ENCODE measurements at regions not wholly inside any gene's neighbourhood (a gene's known extent, or its start where the extent isn't known, plus 50 kb on each side); places are given as distances from the start of the nearest gene placed in this dataset.

DNA sequence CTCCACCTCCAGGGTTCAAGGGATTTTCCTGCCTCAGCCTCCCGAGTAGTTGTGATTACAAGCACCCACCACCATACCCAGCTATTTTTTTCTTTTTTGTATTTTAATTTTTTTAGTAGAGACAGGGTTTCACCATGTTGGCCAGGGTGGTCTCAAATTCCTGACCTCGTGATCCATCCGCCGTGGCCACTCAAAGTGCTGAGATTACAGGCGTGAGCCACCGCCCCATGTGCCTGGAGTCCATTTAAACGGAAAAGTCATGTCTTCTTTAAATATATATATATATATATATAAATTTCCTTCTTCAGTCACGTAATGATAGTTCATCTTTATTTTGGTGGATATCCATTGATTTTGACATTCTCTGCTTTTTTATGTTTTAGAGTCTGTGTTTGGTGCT, 264.0 kb upstream of the PITX2 start:
- ChIA-PET POLR2A (no interaction called here), CTCF (ENCODE audit: unreplicated experiment) (no interaction called here)
- Histone ChIP-seq H2AFZ (ENCODE audit: low read length) (no peak overlapping the region), H3K9me2 (ENCODE audit: insufficient read depth, low read length) (no peaks in the 10 kb centered on the region), H3K4me2 (ENCODE audit: low read length) (no peak overlapping the region), H3K4me3 (ENCODE audit: low read depth, low read length, poor library complexity, severe bottlenecking) (no peak overlapping the region), H4K20me1 (ENCODE audit: insufficient read depth, low read length) (no peaks in the 10 kb centered on the region; the same call in 1 of the 2 replicates), H3K27ac (ENCODE audit: low read depth, low read length, poor library complexity, severe bottlenecking) (no peak overlapping the region), H3K4me1 (ENCODE audit: insufficient read depth, low read length, poor library complexity, severe bottlenecking) (no peaks in the 10 kb centered on the region), H3K9me3 (ENCODE audit: low read length) (no peaks in the 10 kb centered on the region), H3K36me3 (ENCODE audit: insufficient read depth, low read length) (no peaks in the 10 kb centered on the region), H3K79me2 (ENCODE audit: insufficient read depth, low read depth, low read length) (no peaks in the 10 kb centered on the region)
- TF ChIP-seq EZH2phosphoT487 (IDR thresholded peaks at IDR 0.05; ENCODE audit: borderline replicate concordance, low read depth, low read length), result no peak
- TF ChIP-seq CTCF (conservative IDR thresholded peaks at IDR 0.05; ENCODE audit: low read length), result no peak
- intact Hi-C loops (cut with micrococcal nuclease; ENCODE audit: unreplicated experiment), result no loop called here
- DNase-seq (ENCODE audit: low spot score), result no peak
- BruUV-seq (replicated peaks), result no TSS peak

GRCh38 chr4:110897784-110898183, 274.9 kb upstream of the PITX2 start:
- Histone ChIP-seq H3K4me2 (ENCODE audit: low read length) (peak overlapping the region; percentile 40), H3K4me3 (ENCODE audit: low read depth, low read length, poor library complexity, severe bottlenecking) (no peak overlapping the region), H2AFZ (ENCODE audit: low read length) (peak overlapping the region; percentile 67), H3K9me2 (ENCODE audit: insufficient read depth, low read length) (no peaks in the 10 kb centered on the region), H3K4me1 (ENCODE audit: insufficient read depth, low read length, poor library complexity, severe bottlenecking) (peaks cover 30% of the 10 kb centered on the region), H3K36me3 (ENCODE audit: insufficient read depth, low read length) (no peaks in the 10 kb centered on the region), H3K27ac (ENCODE audit: low read depth, low read length, poor library complexity, severe bottlenecking) (no peak overlapping the region), H3K79me2 (ENCODE audit: insufficient read depth, low read depth, low read length) (no peaks in the 10 kb centered on the region), H3K9me3 (ENCODE audit: low read length) (no peaks in the 10 kb centered on the region), H4K20me1 (ENCODE audit: insufficient read depth, low read length) (no peaks in the 10 kb centered on the region)
- DNase-seq (ENCODE audit: low spot score), result no peak
- TF ChIP-seq CTCF (conservative IDR thresholded peaks at IDR 0.05; ENCODE audit: low read length) (no peak), EZH2phosphoT487 (IDR thresholded peaks at IDR 0.05; ENCODE audit: borderline replicate concordance, low read depth, low read length) (no peak)
- ChIA-PET CTCF (ENCODE audit: unreplicated experiment) (no interaction called here), POLR2A (interaction anchor here (0.6 kb wide), 3 partner anchors 10 to 1057 kb away, joined by 3 read pairs; no protein-coding TSS in a partner anchor)
- intact Hi-C loops (cut with micrococcal nuclease; ENCODE audit: unreplicated experiment), result loop anchor here (5.0 kb wide), 2 partner anchors 190 to 265 kb away; no protein-coding TSS in a partner anchor
- BruUV-seq (replicated peaks), result no TSS peak

GRCh38 chr4:110898290-110898689, 275.4 kb upstream of the PITX2 start:
- Histone ChIP-seq H3K9me2 (ENCODE audit: insufficient read depth, low read length) (no peaks in the 10 kb centered on the region), H3K27ac (ENCODE audit: low read depth, low read length, poor library complexity, severe bottlenecking) (no peak overlapping the region), H3K4me1 (ENCODE audit: insufficient read depth, low read length, poor library complexity, severe bottlenecking) (peaks cover 30% of the 10 kb centered on the region), H4K20me1 (ENCODE audit: insufficient read depth, low read length) (no peaks in the 10 kb centered on the region), H3K4me2 (ENCODE audit: low read length) (peak overlapping the region; percentile 40), H3K4me3 (ENCODE audit: low read depth, low read length, poor library complexity, severe bottlenecking) (no peak overlapping the region), H3K36me3 (ENCODE audit: insufficient read depth, low read length) (no peaks in the 10 kb centered on the region), H3K9me3 (ENCODE audit: low read length) (no peaks in the 10 kb centered on the region), H3K79me2 (ENCODE audit: insufficient read depth, low read depth, low read length) (no peaks in the 10 kb centered on the region), H2AFZ (ENCODE audit: low read length) (peak overlapping the region; percentile 67)
- intact Hi-C loops (cut with micrococcal nuclease; ENCODE audit: unreplicated experiment), result loop anchor here (5.0 kb wide), 2 partner anchors 191 to 266 kb away; no protein-coding TSS in a partner anchor
- DNase-seq (ENCODE audit: low spot score), result peak; percentile 19
- POLR2A ChIA-PET, result interaction anchor here (0.6 kb wide), 2 partner anchors 613 to 1057 kb away, joined by 3 read pairs; no protein-coding TSS in a partner anchor
- BruUV-seq (replicated peaks), result no TSS peak
- CTCF ChIA-PET (ENCODE audit: unreplicated experiment), result no interaction called here
- TF ChIP-seq CTCF (conservative IDR thresholded peaks at IDR 0.05; ENCODE audit: low read length) (no peak), EZH2phosphoT487 (IDR thresholded peaks at IDR 0.05; ENCODE audit: borderline replicate concordance, low read depth, low read length) (no peak)

Measured in OCI-LY7 (cell line).